Brain pericyte (primary cell): ENCODE measurements at regions not wholly inside any gene's neighbourhood (a gene's known extent, or its start where the extent isn't known, plus 50 kb on each side); places are given as distances from the start of the nearest gene placed in this dataset.
"Not testable (repeated sequence)": the region's sequence is repeated elsewhere in the genome, so short reads cannot be mapped to it uniquely, and the experiment has no call there.

Experiments used
- DNase-seq: peaks from one replicate; pipeline ENCODE4 v3.0.0-alpha.2; 2012; ENCODE audit warnings: low read depth, low spot score

GRCh38 chr5:123294544-123294943 is 128.7 kb downstream of the CEP120 start:
- DNase-seq = no peak

GRCh38 chr5:123289210-123289609 is 134.0 kb downstream of the CEP120 start:
- DNase-seq = no peak

GRCh38 chr5:123287881-123288280 is 135.3 kb downstream of the CEP120 start:
- no peak for DNase-seq

GRCh38 chr5:123286891-123287290 is 136.3 kb downstream of the CEP120 start:
- no peak for DNase-seq

- peak; percentile 12 for DNase-seq
Observed at GRCh38 chr5:123285122-123286023, 137.8 kb downstream of the CEP120 start.

GRCh38 chr5:123283499-123283898 is 139.7 kb downstream of the CEP120 start:
- DNase-seq = no peak

GRCh38 chr5:123283031-123283430 is 140.2 kb downstream of the CEP120 start:
- no peak for DNase-seq

GRCh38 chr5:123282444-123282843 is 140.8 kb downstream of the CEP120 start:
- DNase-seq = no peak

- not testable (repeated sequence) for DNase-seq
Observed at GRCh38 chr5:123280854-123281253, 142.3 kb downstream of the CEP120 start.

- no peak for DNase-seq
Observed at GRCh38 chr5:123279136-123279535, 144.1 kb downstream of the CEP120 start.

- DNase-seq = no peak
Observed at GRCh38 chr5:123278284-123278683, 144.9 kb downstream of the CEP120 start.

GRCh38 chr5:123273984-123274383 is 149.2 kb downstream of the CEP120 start:
- no peak for DNase-seq

- DNase-seq = no peak
Observed at GRCh38 chr5:123273095-123273494, 150.1 kb downstream of the CEP120 start.

- DNase-seq = no peak
Observed at GRCh38 chr5:123269851-123270250, 153.4 kb downstream of the CEP120 start.

GRCh38 chr5:123269436-123269835 is 153.8 kb downstream of the CEP120 start:
- no peak for DNase-seq

- no peak for DNase-seq
Observed at GRCh38 chr5:123266365-123266764, 156.8 kb downstream of the CEP120 start.

- no peak for DNase-seq
Observed at GRCh38 chr5:123265551-123265950, 157.7 kb downstream of the CEP120 start.

GRCh38 chr5:123264394-123264793 is 158.8 kb downstream of the CEP120 start:
- no peak for DNase-seq

- DNase-seq = no peak
Observed at GRCh38 chr5:123263859-123264258, 159.3 kb downstream of the CEP120 start.

- no peak for DNase-seq
Observed at GRCh38 chr5:123262216-123262823, 160.9 kb downstream of the CEP120 start.

GRCh38 chr5:123261752-123262151 is 161.5 kb downstream of the CEP120 start:
- no peak for DNase-seq

- DNase-seq = no peak
Observed at GRCh38 chr5:123249446-123249845, 160.4 kb downstream of the PRDM6 start.

GRCh38 chr5:123245689-123246088 is 156.6 kb downstream of the PRDM6 start:
- no peak for DNase-seq
